ENCODE measurements at regions not wholly inside any gene's neighbourhood (a gene's known extent, or its start where the extent isn't known, plus 50 kb on each side); places are given as distances from the start of the nearest gene placed in this dataset.

DNA sequence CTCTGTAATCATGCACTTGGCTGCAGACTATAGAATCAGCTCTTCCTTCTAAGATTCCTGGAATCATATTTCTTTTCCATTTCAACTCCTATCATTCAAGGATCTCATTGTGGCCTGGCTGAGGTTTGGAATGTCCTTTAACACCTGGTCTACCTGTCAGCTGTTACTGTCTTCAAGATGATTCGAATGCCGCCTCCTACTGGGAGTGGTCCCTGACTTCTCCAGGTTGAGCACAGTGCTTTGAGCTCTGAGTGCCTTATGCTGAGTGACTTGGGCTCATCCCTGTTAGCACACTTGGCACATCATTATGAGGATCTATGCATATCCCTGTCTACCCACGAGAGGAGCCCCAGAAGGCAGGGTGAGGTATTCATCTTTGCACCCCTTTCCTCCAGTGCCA, 87.6 kb downstream of the MARCHF4 start:
- Histone ChIP-seq H3K9me2 (ENCODE audit: low read depth, low read length) (no peaks in the 10 kb centered on the region), H3K4me1 (ENCODE audit: insufficient read depth, low read length, severe bottlenecking) (no peaks in the 10 kb centered on the region), H3K36me3 (ENCODE audit: insufficient read depth, low read length) (no peaks in the 10 kb centered on the region), H3K9me3 (ENCODE audit: low read length) (no peaks in the 10 kb centered on the region), H4K20me1 (ENCODE audit: insufficient read depth, low read length) (no peaks in the 10 kb centered on the region), H3K27ac (ENCODE audit: low read depth, low read length, poor library complexity, severe bottlenecking) (no peak overlapping the region), H3F3A (ENCODE audit: insufficient read depth, low read length) (no peaks in the 10 kb centered on the region), H3K9ac (ENCODE audit: low read length) (no peak overlapping the region), H3K4me2 (ENCODE audit: low read length) (no peak overlapping the region), H3K27me3 (ENCODE audit: insufficient read depth, low read length) (no peaks in the 10 kb centered on the region), H3K79me2 (ENCODE audit: insufficient read depth, low read length) (no peaks in the 10 kb centered on the region), H3K4me3 (ENCODE audit: low read depth, low read length, poor library complexity, severe bottlenecking) (no peak overlapping the region), H2AFZ (ENCODE audit: low read length) (no peak overlapping the region)
- TF ChIP-seq, protein P1, sequence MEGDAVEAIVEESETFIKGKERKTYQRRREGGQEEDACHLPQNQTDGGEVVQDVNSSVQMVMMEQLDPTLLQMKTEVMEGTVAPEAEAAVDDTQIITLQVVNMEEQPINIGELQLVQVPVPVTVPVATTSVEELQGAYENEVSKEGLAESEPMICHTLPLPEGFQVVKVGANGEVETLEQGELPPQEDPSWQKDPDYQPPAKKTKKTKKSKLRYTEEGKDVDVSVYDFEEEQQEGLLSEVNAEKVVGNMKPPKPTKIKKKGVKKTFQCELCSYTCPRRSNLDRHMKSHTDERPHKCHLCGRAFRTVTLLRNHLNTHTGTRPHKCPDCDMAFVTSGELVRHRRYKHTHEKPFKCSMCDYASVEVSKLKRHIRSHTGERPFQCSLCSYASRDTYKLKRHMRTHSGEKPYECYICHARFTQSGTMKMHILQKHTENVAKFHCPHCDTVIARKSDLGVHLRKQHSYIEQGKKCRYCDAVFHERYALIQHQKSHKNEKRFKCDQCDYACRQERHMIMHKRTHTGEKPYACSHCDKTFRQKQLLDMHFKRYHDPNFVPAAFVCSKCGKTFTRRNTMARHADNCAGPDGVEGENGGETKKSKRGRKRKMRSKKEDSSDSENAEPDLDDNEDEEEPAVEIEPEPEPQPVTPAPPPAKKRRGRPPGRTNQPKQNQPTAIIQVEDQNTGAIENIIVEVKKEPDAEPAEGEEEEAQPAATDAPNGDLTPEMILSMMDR (IDR thresholded peaks at IDR 0.05; ENCODE audit: low read length), result no peak
- TF ChIP-seq EZH2 (IDR thresholded peaks at IDR 0.05; ENCODE audit: borderline replicate concordance, low read length), result no peak

DNA sequence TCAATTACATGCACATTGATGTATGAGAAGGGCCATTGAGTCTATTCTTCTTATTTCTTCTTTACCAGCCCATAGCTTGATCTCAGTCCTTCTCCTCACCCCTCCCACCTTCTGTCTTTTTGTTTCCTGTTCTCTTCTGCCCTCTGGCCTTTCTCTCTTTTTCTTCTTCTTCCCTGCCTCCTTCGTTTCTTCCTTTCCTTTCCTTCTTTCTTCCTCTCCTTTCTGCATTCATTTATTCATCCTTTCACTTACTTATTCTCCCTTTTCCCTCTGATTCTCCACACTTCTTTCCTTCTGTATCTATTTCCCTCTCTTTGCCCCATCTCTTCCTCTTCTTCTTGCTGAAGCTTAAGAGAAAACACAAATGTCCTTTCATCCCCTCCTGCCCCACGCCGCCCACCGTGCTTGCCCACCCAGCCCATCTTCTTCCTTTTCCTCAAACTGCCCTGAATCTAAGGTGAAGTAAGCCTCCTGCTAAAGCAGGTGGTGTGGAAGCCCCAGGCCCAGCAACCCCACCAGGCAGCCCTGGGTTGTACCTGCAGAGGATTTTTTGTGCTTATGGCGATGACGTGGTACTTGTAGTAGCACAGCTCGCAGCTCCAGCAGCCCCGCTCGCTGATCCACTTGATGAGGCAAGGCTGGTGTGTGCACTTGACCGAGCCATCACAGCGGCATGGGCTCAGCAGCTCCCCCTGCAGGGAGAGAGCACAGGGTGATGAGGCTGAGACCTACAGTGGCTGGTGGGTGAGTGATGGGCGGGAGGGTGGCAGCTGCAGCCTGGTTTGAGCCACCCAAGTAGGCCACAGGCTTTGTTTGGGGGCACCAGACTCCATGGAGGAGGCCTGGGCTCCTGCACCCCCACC, 89.0 kb downstream of the MARCHF4 start:
- H3K27me3 ChIP-seq (ENCODE audit: insufficient read depth, low read length), result no peaks in the 10 kb centered on the region
- H3K4me2 ChIP-seq (ENCODE audit: low read length), result no peak overlapping the region
- no peaks in the 10 kb centered on the region for H3K9me2 ChIP-seq (ENCODE audit: low read depth, low read length)
- no peak for TF ChIP-seq EZH2 (IDR thresholded peaks at IDR 0.05; ENCODE audit: borderline replicate concordance, low read length)
- TF ChIP-seq, protein P1 (IDR thresholded peaks at IDR 0.05; ENCODE audit: low read length), result peak; percentile 70
- no peak overlapping the region for H2AFZ ChIP-seq (ENCODE audit: low read length)
- no peaks in the 10 kb centered on the region for H3K9me3 ChIP-seq (ENCODE audit: low read length)
- H3K36me3 ChIP-seq (ENCODE audit: insufficient read depth, low read length), result no peaks in the 10 kb centered on the region
- H3K27ac ChIP-seq (ENCODE audit: low read depth, low read length, poor library complexity, severe bottlenecking), result no peak overlapping the region
- no peak overlapping the region for H3K4me3 ChIP-seq (ENCODE audit: low read depth, low read length, poor library complexity, severe bottlenecking)
- no peaks in the 10 kb centered on the region for H3F3A ChIP-seq (ENCODE audit: insufficient read depth, low read length)
- H3K9ac ChIP-seq (ENCODE audit: low read length), result no peak overlapping the region
- no peaks in the 10 kb centered on the region for H4K20me1 ChIP-seq (ENCODE audit: insufficient read depth, low read length)
- H3K4me1 ChIP-seq (ENCODE audit: insufficient read depth, low read length, severe bottlenecking), result no peaks in the 10 kb centered on the region
- H3K79me2 ChIP-seq (ENCODE audit: insufficient read depth, low read length), result no peaks in the 10 kb centered on the region

DNA sequence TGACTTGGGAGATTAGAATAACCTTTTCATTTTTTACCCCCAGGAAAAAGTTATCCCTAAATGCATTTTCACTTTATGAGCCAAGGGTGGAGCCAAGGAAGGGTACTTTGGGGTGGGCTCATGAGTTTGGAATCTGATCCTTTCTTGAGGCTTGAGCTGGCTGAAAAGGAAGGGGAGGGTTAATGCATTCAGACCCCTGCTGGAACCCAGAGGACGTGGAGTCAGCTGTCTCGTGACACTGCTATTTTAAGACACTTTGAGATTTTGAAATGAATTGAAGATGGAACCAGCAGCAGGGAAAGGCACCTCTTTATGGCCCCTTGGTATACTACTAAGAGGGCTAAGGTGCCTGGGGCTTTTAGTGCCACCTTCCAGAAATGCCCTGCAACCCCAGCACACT, 90.4 kb downstream of the MARCHF4 start:
- Histone ChIP-seq H3K4me1 (ENCODE audit: insufficient read depth, low read length, severe bottlenecking) (no peaks in the 10 kb centered on the region), H3K4me2 (ENCODE audit: low read length) (no peak overlapping the region), H3K9me3 (ENCODE audit: low read length) (no peaks in the 10 kb centered on the region), H3K79me2 (ENCODE audit: insufficient read depth, low read length) (no peaks in the 10 kb centered on the region), H3K9ac (ENCODE audit: low read length) (no peak overlapping the region), H3K4me3 (ENCODE audit: low read depth, low read length, poor library complexity, severe bottlenecking) (no peak overlapping the region), H3K27ac (ENCODE audit: low read depth, low read length, poor library complexity, severe bottlenecking) (no peak overlapping the region), H4K20me1 (ENCODE audit: insufficient read depth, low read length) (no peaks in the 10 kb centered on the region), H3K9me2 (ENCODE audit: low read depth, low read length) (no peaks in the 10 kb centered on the region), H3K27me3 (ENCODE audit: insufficient read depth, low read length) (no peaks in the 10 kb centered on the region), H3K36me3 (ENCODE audit: insufficient read depth, low read length) (no peaks in the 10 kb centered on the region), H3F3A (ENCODE audit: insufficient read depth, low read length) (no peaks in the 10 kb centered on the region), H2AFZ (ENCODE audit: low read length) (no peak overlapping the region)
- TF ChIP-seq, protein P1 (IDR thresholded peaks at IDR 0.05; ENCODE audit: low read length), result no peak
- TF ChIP-seq EZH2 (IDR thresholded peaks at IDR 0.05; ENCODE audit: borderline replicate concordance, low read length), result no peak
